ENCODE measurements at regions not wholly inside any gene's neighbourhood (a gene's known extent, or its start where the extent isn't known, plus 50 kb on each side); places are given as distances from the start of the nearest gene placed in this dataset.

DNA sequence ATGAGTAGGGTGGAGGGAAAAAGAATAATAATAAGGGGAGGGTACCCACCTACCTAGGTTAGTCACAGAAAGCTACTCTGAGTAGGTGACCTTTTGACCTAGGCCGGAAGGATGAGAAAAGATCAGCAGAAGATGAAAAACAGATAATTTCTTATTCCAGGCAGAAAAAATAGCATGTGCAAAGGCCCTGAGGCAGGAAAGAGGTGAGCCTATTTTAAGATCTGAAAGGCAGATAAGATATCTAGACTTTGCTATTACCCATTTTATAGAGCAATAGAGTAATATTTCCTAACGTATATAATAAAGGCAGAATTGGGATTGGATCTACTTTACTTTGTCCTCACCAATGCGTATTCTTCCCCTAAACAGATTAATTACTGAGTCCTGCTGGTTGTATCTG is 393.9 kb upstream of the MPDZ start:
- Mint-ChIP-seq H3K9me3 (no peaks in the 10 kb centered on the region), H3K4me1 (no peaks in the 10 kb centered on the region), H3K36me3 (ENCODE audit: low read depth) (no peaks in the 10 kb centered on the region), H3K27me3 (no peaks in the 10 kb centered on the region), H3K27ac (no peak overlapping the region), H3K4me3 (no peak overlapping the region)
- ATAC-seq (replicated peaks), result no peak

DNA sequence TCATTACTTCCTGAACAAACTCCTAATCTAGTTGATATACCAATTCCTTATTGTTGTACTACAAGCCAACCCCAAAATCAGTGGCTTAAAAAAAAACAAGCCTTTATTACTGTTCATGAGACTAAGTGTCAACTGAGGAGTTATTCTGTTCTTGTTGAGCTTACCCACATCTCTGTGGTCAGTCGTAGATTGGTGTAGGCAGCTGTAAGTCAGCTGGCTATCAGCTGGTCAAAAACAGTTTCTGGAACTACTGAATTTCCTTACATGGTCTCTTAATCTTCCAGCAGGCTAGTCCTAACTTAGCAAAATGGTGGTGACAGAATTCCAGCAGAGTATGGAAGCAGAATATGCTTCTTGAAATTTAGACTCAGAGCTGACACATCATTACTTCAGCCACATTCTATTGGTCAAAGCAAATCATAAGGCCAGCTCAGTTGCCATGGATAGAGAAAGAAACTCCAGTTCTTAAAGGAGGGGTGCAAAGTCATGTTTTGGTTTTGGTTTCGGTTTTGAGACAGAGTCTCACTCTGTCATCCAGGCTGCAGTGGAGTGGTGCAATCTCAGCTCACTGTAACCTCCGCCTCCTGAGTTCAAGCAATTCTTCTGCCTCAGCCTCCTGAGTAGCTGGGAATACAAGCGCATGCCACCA is 386.1 kb upstream of the MPDZ start:
- H3K4me3 Mint-ChIP-seq, result no peak overlapping the region
- no peaks in the 10 kb centered on the region for H3K27me3 Mint-ChIP-seq
- peak; percentile 23 for ATAC-seq (replicated peaks)
- no peaks in the 10 kb centered on the region for H3K4me1 Mint-ChIP-seq
- H3K9me3 Mint-ChIP-seq, result peaks cover 12% of the 10 kb centered on the region
- H3K27ac Mint-ChIP-seq, result no peak overlapping the region
- H3K36me3 Mint-ChIP-seq (ENCODE audit: low read depth), result no peaks in the 10 kb centered on the region

GRCh38 chr9:13661014-13661413 is 381.5 kb upstream of the MPDZ start:
- no peak for ATAC-seq (replicated peaks)
- Mint-ChIP-seq H3K4me3 (peak overlapping the region; percentile 15), H3K4me1 (no peaks in the 10 kb centered on the region), H3K9me3 (peaks cover 8% of the 10 kb centered on the region), H3K36me3 (ENCODE audit: low read depth) (no peaks in the 10 kb centered on the region), H3K27ac (no peak overlapping the region), H3K27me3 (no peaks in the 10 kb centered on the region)

GRCh38 chr9:13651969-13652663 is 372.6 kb upstream of the MPDZ start:
- H3K4me1 Mint-ChIP-seq, result no peaks in the 10 kb centered on the region
- no peak for ATAC-seq (replicated peaks)
- peaks cover 6% of the 10 kb centered on the region for H3K9me3 Mint-ChIP-seq
- no peaks in the 10 kb centered on the region for H3K27me3 Mint-ChIP-seq
- no peak overlapping the region for H3K27ac Mint-ChIP-seq
- H3K4me3 Mint-ChIP-seq, result no peak overlapping the region
- no peaks in the 10 kb centered on the region for H3K36me3 Mint-ChIP-seq (ENCODE audit: low read depth)

GRCh38 chr9:13651526-13651925 is 372.0 kb upstream of the MPDZ start:
- Mint-ChIP-seq H3K9me3 (peaks cover 6% of the 10 kb centered on the region), H3K27ac (no peak overlapping the region), H3K36me3 (ENCODE audit: low read depth) (no peaks in the 10 kb centered on the region), H3K4me1 (no peaks in the 10 kb centered on the region), H3K4me3 (no peak overlapping the region), H3K27me3 (no peaks in the 10 kb centered on the region)
- no peak for ATAC-seq (replicated peaks)

GRCh38 chr9:13648676-13649075 is 369.2 kb upstream of the MPDZ start:
- H3K9me3 Mint-ChIP-seq, result peaks cover 6% of the 10 kb centered on the region
- no peak overlapping the region for H3K4me3 Mint-ChIP-seq
- ATAC-seq (replicated peaks), result no peak
- H3K27me3 Mint-ChIP-seq, result no peaks in the 10 kb centered on the region
- no peak overlapping the region for H3K27ac Mint-ChIP-seq
- H3K36me3 Mint-ChIP-seq (ENCODE audit: low read depth), result no peaks in the 10 kb centered on the region
- H3K4me1 Mint-ChIP-seq, result no peaks in the 10 kb centered on the region

DNA sequence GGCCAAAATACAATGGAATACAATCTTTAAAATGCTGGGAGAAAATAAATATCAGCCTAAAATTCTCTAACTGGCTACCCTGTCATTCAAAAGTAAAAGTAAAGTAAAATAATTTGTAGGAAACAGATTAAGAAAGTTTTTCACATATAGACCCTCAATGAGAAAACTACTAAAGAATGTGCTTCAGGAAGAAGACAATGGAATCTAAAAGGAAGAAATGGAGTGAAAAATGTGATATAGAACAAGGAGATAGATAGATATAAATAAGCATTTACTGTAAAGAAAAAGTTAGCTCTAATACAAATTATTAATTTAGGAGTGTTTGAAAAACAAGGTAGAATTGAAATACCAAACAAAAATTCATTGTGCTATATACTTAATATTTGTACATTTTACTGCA is 368.6 kb upstream of the MPDZ start:
- H3K36me3 Mint-ChIP-seq (ENCODE audit: low read depth), result no peaks in the 10 kb centered on the region
- H3K4me3 Mint-ChIP-seq, result no peak overlapping the region
- peaks cover 6% of the 10 kb centered on the region for H3K9me3 Mint-ChIP-seq
- H3K27me3 Mint-ChIP-seq, result no peaks in the 10 kb centered on the region
- H3K27ac Mint-ChIP-seq, result no peak overlapping the region
- no peak for ATAC-seq (replicated peaks)
- H3K4me1 Mint-ChIP-seq, result no peaks in the 10 kb centered on the region

- ATAC-seq (replicated peaks), result no peak
- Mint-ChIP-seq H3K4me1 (no peaks in the 10 kb centered on the region), H3K4me3 (no peak overlapping the region), H3K9me3 (peaks cover 3% of the 10 kb centered on the region), H3K27ac (no peak overlapping the region), H3K27me3 (no peaks in the 10 kb centered on the region), H3K36me3 (ENCODE audit: low read depth) (no peaks in the 10 kb centered on the region)
Observed at GRCh38 chr9:13646500-13647021, 367.1 kb upstream of the MPDZ start.

GRCh38 chr9:13645557-13645956 is 366.1 kb upstream of the MPDZ start:
- H3K4me1 Mint-ChIP-seq, result no peaks in the 10 kb centered on the region
- H3K27me3 Mint-ChIP-seq, result no peaks in the 10 kb centered on the region
- H3K36me3 Mint-ChIP-seq (ENCODE audit: low read depth), result no peaks in the 10 kb centered on the region
- H3K9me3 Mint-ChIP-seq, result peaks cover 3% of the 10 kb centered on the region
- no peak for ATAC-seq (replicated peaks)
- H3K27ac Mint-ChIP-seq, result no peak overlapping the region
- H3K4me3 Mint-ChIP-seq, result no peak overlapping the region

DNA sequence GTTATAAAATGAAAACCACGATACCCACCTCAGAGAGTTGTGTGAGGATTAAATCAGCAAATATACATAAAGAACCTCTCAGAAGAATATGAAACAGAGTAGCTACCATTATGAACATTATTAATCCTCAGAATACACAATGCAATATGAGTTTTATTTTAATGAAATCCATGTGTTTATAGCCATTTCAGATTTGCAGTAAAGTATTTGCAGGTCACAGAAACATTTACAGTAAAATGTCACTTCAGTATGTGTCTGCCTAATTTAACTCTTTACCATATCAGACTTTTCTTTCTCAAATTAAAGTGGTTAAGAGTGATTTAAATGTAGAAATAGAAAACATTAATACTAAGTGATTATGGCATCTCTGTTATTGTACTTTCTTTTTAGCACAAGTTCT is 365.2 kb upstream of the MPDZ start:
- H3K4me1 Mint-ChIP-seq, result no peaks in the 10 kb centered on the region
- H3K4me3 Mint-ChIP-seq, result no peak overlapping the region
- no peaks in the 10 kb centered on the region for H3K36me3 Mint-ChIP-seq (ENCODE audit: low read depth)
- H3K27me3 Mint-ChIP-seq, result no peaks in the 10 kb centered on the region
- ATAC-seq (replicated peaks), result no peak
- H3K27ac Mint-ChIP-seq, result no peak overlapping the region
- H3K9me3 Mint-ChIP-seq, result peaks cover 3% of the 10 kb centered on the region

GRCh38 chr9:13642646-13643045 is 363.2 kb upstream of the MPDZ start:
- no peak for ATAC-seq (replicated peaks)
- H3K27ac Mint-ChIP-seq, result no peak overlapping the region
- no peaks in the 10 kb centered on the region for H3K36me3 Mint-ChIP-seq (ENCODE audit: low read depth)
- H3K9me3 Mint-ChIP-seq, result peaks cover 6% of the 10 kb centered on the region
- no peaks in the 10 kb centered on the region for H3K27me3 Mint-ChIP-seq
- no peak overlapping the region for H3K4me3 Mint-ChIP-seq
- H3K4me1 Mint-ChIP-seq, result no peaks in the 10 kb centered on the region

DNA sequence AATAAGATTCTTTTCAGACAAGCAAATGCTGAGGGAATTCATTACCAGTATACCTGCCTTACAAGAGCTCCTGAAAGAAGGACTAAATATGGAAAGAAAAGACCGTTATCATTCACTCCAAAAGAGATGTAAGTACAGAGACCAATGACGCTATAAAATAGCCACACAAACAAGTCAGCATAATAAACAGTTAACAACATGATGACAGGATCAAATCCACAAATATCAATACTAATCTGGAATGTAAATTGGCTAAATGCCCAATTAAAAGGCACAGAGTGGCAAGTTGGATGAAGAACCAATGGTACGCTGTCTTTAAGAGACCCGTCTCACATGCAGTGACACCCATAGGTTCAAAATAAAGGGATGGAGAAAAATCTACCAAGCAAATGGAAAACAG is 349.6 kb upstream of the MPDZ start:
- no peaks in the 10 kb centered on the region for H3K36me3 Mint-ChIP-seq (ENCODE audit: low read depth)
- H3K9me3 Mint-ChIP-seq, result peaks cover 7% of the 10 kb centered on the region
- no peak overlapping the region for H3K27ac Mint-ChIP-seq
- no peak overlapping the region for H3K4me3 Mint-ChIP-seq
- no peaks in the 10 kb centered on the region for H3K4me1 Mint-ChIP-seq
- no peaks in the 10 kb centered on the region for H3K27me3 Mint-ChIP-seq
- ATAC-seq (replicated peaks), result no peak

GRCh38 chr9:13628526-13628925 is 349.0 kb upstream of the MPDZ start:
- no peaks in the 10 kb centered on the region for H3K27me3 Mint-ChIP-seq
- H3K27ac Mint-ChIP-seq, result no peak overlapping the region
- no peak overlapping the region for H3K4me3 Mint-ChIP-seq
- H3K9me3 Mint-ChIP-seq, result peaks cover 7% of the 10 kb centered on the region
- ATAC-seq (replicated peaks), result no peak
- H3K36me3 Mint-ChIP-seq (ENCODE audit: low read depth), result no peaks in the 10 kb centered on the region
- H3K4me1 Mint-ChIP-seq, result no peaks in the 10 kb centered on the region

DNA sequence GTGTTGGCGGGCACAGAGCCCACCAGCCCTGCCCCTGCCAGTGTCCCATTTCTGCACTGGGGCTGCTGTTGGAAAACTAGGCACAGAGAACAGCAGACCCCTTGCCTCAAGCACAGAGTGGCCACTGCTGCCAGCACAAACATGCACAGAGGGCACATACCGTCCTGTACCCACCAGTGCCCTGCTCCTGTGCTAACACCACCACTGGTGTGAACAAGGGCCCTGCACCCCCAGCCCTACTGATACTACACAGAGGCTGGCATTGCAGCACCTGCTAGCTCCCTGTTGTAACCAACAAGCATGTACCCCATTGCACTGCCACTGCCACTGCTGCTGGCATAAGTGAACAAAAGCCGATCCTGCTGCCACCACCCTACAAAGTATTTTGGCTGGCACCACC is 348.0 kb upstream of the MPDZ start:
- no peak for ATAC-seq (replicated peaks)

DNA sequence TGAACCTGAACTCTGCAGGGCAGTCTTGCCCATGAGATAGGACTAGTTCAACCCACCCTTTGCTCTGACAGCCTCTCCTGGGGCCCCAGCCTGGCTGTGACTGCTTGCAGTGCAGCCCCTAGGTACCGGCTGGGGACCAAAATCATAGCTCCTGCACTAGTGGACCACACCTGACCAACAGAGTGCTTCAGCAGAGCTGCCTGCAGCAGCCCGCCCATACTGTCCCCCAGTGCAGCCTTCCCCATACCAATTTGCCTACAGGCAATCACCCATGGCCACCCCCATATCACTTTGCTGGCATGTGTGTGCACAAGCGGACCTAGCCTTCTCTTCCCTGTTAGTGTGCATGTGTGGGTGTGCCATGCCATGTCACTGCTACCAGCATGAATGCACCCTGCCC is 347.6 kb upstream of the MPDZ start:
- ATAC-seq (replicated peaks), result no peak
- no peaks in the 10 kb centered on the region for H3K4me1 Mint-ChIP-seq
- no peak overlapping the region for H3K4me3 Mint-ChIP-seq
- no peak overlapping the region for H3K27ac Mint-ChIP-seq
- peaks cover 7% of the 10 kb centered on the region for H3K9me3 Mint-ChIP-seq
- H3K27me3 Mint-ChIP-seq, result no peaks in the 10 kb centered on the region
- H3K36me3 Mint-ChIP-seq (ENCODE audit: low read depth), result no peaks in the 10 kb centered on the region

More for the DNA sequence above, 348.0 kb upstream of the MPDZ start:
- Mint-ChIP-seq H3K4me3 (no peak overlapping the region), H3K4me1 (no peaks in the 10 kb centered on the region), H3K9me3 (peaks cover 7% of the 10 kb centered on the region), H3K27ac (no peak overlapping the region), H3K36me3 (ENCODE audit: low read depth) (no peaks in the 10 kb centered on the region), H3K27me3 (no peaks in the 10 kb centered on the region)

All from activated T-helper 17 cell treated with anti-CD3 and anti-CD28 coated beads, Interleukin-2, amount 50 U/mL, for 72 hours (primary cell).